ENCODE measurements at regions not wholly inside any gene's neighbourhood (a gene's known extent, or its start where the extent isn't known, plus 50 kb on each side); places are given as distances from the start of the nearest gene placed in this dataset.

DNA sequence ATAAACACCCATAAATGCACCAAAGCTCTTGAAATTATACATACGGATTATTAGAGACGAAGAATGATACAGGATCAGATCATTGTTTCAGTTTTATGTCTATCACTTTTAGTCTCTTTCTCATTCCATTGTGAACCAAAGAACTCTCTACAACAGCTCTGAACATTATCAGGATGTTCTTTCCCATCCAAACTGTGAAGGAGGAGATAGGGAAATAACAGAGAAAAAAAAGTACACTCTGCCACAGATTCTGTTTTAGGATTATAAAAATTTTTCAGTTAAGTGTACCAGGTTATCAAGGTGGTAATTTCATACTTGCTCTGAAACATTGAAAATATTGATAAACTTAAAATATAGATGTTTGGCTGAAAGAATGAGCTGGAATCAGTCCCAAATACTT lies 270.9 kb downstream of the MZT1 start:
- Histone ChIP-seq H3K4me3 (ENCODE audit: insufficient read depth, low read length, poor library complexity, severe bottlenecking) (no peak overlapping the region), H3F3A (ENCODE audit: insufficient read depth) (no peaks in the 10 kb centered on the region), H4K20me1 (ENCODE audit: low read depth, low read length) (no peaks in the 10 kb centered on the region), H3K27me3 (ENCODE audit: low read length) (no peaks in the 10 kb centered on the region), H3K9ac (ENCODE audit: low read length) (no peak overlapping the region), H3K9me2 (replicated peaks; ENCODE audit: insufficient read depth, low read length) (no peaks in the 10 kb centered on the region), H3K4me2 (ENCODE audit: low read depth, low read length, poor library complexity, severe bottlenecking) (no peak overlapping the region), H2AFZ (ENCODE audit: low read depth, low read length, severe bottlenecking) (no peak overlapping the region), H3K36me3 (ENCODE audit: low read length) (no peaks in the 10 kb centered on the region), H3K9me3 (ENCODE audit: insufficient read depth, low read length) (no peaks in the 10 kb centered on the region), H3K27ac (ENCODE audit: low read depth, low read length) (no peak overlapping the region), H3K79me2 (ENCODE audit: insufficient read depth, low read length) (no peaks in the 10 kb centered on the region)
- TF ChIP-seq EZH2phosphoT487 (conservative IDR thresholded peaks at IDR 0.05; ENCODE audit: low read length) (no peak), CTCF (IDR thresholded peaks at IDR 0.05; ENCODE audit: insufficient read depth, low read length, poor library complexity, severe bottlenecking) (no peak)

DNA sequence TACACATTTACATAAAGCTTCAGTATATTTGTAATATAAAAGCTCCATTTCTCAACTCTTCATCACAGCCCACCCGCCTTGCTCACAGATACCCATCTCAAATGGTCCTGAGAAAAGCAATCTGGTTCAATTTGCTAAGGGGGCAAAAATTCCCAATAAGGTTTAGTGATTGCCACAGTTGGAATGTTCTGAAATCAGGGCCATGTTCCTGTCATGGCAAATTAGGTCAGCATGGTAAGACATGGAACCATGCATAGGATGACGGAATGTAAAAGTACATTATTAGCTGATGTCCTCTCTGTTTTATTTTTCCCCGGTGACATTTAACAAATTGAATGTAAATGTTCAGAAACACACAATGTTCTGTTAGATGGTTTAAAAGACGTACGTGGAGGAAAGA lies 274.3 kb downstream of the MZT1 start:
- Histone ChIP-seq H3K27me3 (ENCODE audit: low read length) (0 out of 2 replicates have a peak, but pooled peaks cover 5% of the 10 kb centered on the region), H3K9me2 (replicated peaks; ENCODE audit: insufficient read depth, low read length) (no peaks in the 10 kb centered on the region), H3K79me2 (ENCODE audit: insufficient read depth, low read length) (no peaks in the 10 kb centered on the region), H3K4me2 (ENCODE audit: low read depth, low read length, poor library complexity, severe bottlenecking) (no peak overlapping the region), H3K9me3 (ENCODE audit: insufficient read depth, low read length) (no peaks in the 10 kb centered on the region), H3K4me3 (ENCODE audit: insufficient read depth, low read length, poor library complexity, severe bottlenecking) (no peak overlapping the region), H4K20me1 (ENCODE audit: low read depth, low read length) (no peaks in the 10 kb centered on the region), H3K27ac (ENCODE audit: low read depth, low read length) (no peak overlapping the region), H2AFZ (ENCODE audit: low read depth, low read length, severe bottlenecking) (no peak overlapping the region), H3K36me3 (ENCODE audit: low read length) (no peaks in the 10 kb centered on the region), H3K9ac (ENCODE audit: low read length) (no peak overlapping the region), H3F3A (ENCODE audit: insufficient read depth) (no peaks in the 10 kb centered on the region)
- TF ChIP-seq CTCF (IDR thresholded peaks at IDR 0.05; ENCODE audit: insufficient read depth, low read length, poor library complexity, severe bottlenecking), result no peak

DNA sequence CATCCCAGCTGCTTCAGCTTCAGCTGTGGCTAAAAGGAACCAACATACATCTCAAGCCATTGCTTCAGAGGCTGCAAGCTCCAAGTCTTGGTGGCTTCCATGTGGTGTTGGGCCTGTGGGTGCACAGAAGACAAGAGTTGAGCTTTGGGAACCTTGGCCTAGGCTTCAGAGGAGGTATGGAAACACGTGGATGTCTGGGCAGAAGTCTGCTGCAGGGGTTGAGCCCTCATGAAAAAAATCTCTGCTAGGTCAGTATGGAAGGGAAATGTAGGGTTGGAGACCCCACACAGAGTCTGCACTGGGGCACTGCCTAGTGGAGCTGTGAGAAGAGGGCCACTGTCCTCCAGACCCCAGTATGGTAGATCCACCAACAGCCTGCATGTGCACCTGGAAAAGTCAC lies 279.3 kb downstream of the MZT1 start:
- H3K79me2 ChIP-seq (ENCODE audit: insufficient read depth, low read length), result no peaks in the 10 kb centered on the region
- H3K27me3 ChIP-seq (ENCODE audit: low read length), result 0 out of 2 replicates have a peak, but pooled peaks cover 5% of the 10 kb centered on the region
- H3K4me2 ChIP-seq (ENCODE audit: low read depth, low read length, poor library complexity, severe bottlenecking), result no peak overlapping the region
- no peaks in the 10 kb centered on the region for H4K20me1 ChIP-seq (ENCODE audit: low read depth, low read length)
- H2AFZ ChIP-seq (ENCODE audit: low read depth, low read length, severe bottlenecking), result no peak overlapping the region
- no peak overlapping the region for H3K27ac ChIP-seq (ENCODE audit: low read depth, low read length)
- H3F3A ChIP-seq (ENCODE audit: insufficient read depth), result no peaks in the 10 kb centered on the region
- no peak overlapping the region for H3K4me3 ChIP-seq (ENCODE audit: insufficient read depth, low read length, poor library complexity, severe bottlenecking)
- H3K9me3 ChIP-seq (ENCODE audit: insufficient read depth, low read length), result no peaks in the 10 kb centered on the region
- no peaks in the 10 kb centered on the region for H3K9me2 ChIP-seq (replicated peaks; ENCODE audit: insufficient read depth, low read length)
- H3K36me3 ChIP-seq (ENCODE audit: low read length), result no peaks in the 10 kb centered on the region
- no peak overlapping the region for H3K9ac ChIP-seq (ENCODE audit: low read length)
- TF ChIP-seq CTCF (IDR thresholded peaks at IDR 0.05; ENCODE audit: insufficient read depth, low read length, poor library complexity, severe bottlenecking) (no peak), EZH2phosphoT487 (conservative IDR thresholded peaks at IDR 0.05; ENCODE audit: low read length) (no peak)

DNA sequence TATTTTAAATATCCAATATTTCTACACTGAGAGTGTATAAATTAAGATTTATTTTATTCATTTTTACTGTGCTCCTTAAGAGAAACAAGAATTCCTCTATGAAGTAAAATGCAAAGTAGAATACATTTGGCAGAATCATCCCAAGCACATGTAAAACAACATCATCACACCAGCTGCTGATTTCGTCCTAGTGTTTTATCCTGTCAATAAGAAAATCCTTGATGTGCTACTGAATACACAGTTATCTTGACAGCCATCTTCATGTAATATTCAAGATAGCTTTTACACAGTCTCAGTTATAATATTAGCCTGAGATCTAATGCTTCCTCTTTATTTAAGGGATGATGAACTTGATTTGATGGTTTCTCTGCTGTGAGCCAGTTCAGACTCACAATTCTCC lies 282.4 kb downstream of the MZT1 start:
- Histone ChIP-seq H3K9me2 (replicated peaks; ENCODE audit: insufficient read depth, low read length) (no peaks in the 10 kb centered on the region), H3K27ac (ENCODE audit: low read depth, low read length) (no peak overlapping the region), H3K9me3 (ENCODE audit: insufficient read depth, low read length) (no peaks in the 10 kb centered on the region), H3K4me2 (ENCODE audit: low read depth, low read length, poor library complexity, severe bottlenecking) (no peak overlapping the region), H4K20me1 (ENCODE audit: low read depth, low read length) (no peaks in the 10 kb centered on the region), H3K27me3 (ENCODE audit: low read length) (0 out of 2 replicates have a peak, but pooled peaks cover 5% of the 10 kb centered on the region), H2AFZ (ENCODE audit: low read depth, low read length, severe bottlenecking) (no peak overlapping the region), H3F3A (ENCODE audit: insufficient read depth) (no peaks in the 10 kb centered on the region), H3K79me2 (ENCODE audit: insufficient read depth, low read length) (no peaks in the 10 kb centered on the region), H3K36me3 (ENCODE audit: low read length) (no peaks in the 10 kb centered on the region), H3K4me3 (ENCODE audit: insufficient read depth, low read length, poor library complexity, severe bottlenecking) (no peak overlapping the region), H3K9ac (ENCODE audit: low read length) (no peak overlapping the region)
- TF ChIP-seq EZH2phosphoT487 (conservative IDR thresholded peaks at IDR 0.05; ENCODE audit: low read length), result no peak
- no peak for TF ChIP-seq CTCF (IDR thresholded peaks at IDR 0.05; ENCODE audit: insufficient read depth, low read length, poor library complexity, severe bottlenecking)

Measured in SU-DHL-6 (cell line).